IMR-90 (cell line): ENCODE measurements at regions not wholly inside any gene's neighbourhood (a gene's known extent, or its start where the extent isn't known, plus 50 kb on each side); places are given as distances from the start of the nearest gene placed in this dataset.

Experiments used
- ATAC-seq: fragments of 200-7000 bp; cut with Tn5 transposase; 2 replicates; pipeline ENCODE4 v1.9.1; 2020; ENCODE audit warnings: low read depth, mild to moderate bottlenecking, moderate library complexity
- BruUV-seq: library from RNA; stranded (reverse); fragments of 400-500 nt; replicated peaks from 2 replicates; lab custom pipeline; 2021; lab: Mats Ljungman, UMichigan
- CTCF ChIA-PET: fragments of 300-600 bp; formaldehyde crosslinking; extraction: SDS; loops from one replicate; lab custom pipeline; 2021; ENCODE audit warnings: antibody characterized with exemption; lab: Yijun Ruan, JAX
- POLR2A ChIA-PET: fragments of 300-600 bp; sonication (Branson Sonifier 250); formaldehyde crosslinking; loops from one replicate; lab custom pipeline; 2022; ENCODE audit warnings: antibody characterized with exemption; ENCODE audit not compliant: unreplicated experiment; lab: Charles Lee
- DNase-seq: peaks from one replicate; pipeline ENCODE4 v3.0.0; 2013
- H2AFZ ChIP-seq: replicated peaks from 2 replicates; pipeline ENCODE3; 2013; ENCODE audit warnings: low read length, mild to moderate bottlenecking; ENCODE audit not compliant: poor library complexity
- H2AK5ac ChIP-seq: 2 replicates; pipeline ENCODE4 v1.6.1; 2013; ENCODE audit warnings: low read depth, low read length, inconsistent platforms
- H2AK9ac ChIP-seq: replicated peaks from 2 replicates; pipeline ENCODE3; 2013; ENCODE audit warnings: mild to moderate bottlenecking, low read depth, low read length, moderate library complexity; ENCODE audit not compliant: poor library complexity
- H2BK120ac ChIP-seq: 2 replicates; pipeline ENCODE4 v1.6.1; 2013; ENCODE audit warnings: low read depth, low read length, inconsistent platforms
- H2BK15ac ChIP-seq: 3 replicates; pipeline ENCODE4 v1.6.1; 2013; ENCODE audit warnings: low read depth, low read length, inconsistent platforms
- H2BK20ac ChIP-seq: 2 replicates; pipeline ENCODE4 v1.6.1; 2013; ENCODE audit warnings: low read depth, mild to moderate bottlenecking, inconsistent platforms, low read length, moderate library complexity
- H2BK5ac ChIP-seq: 2 replicates; pipeline ENCODE4 v1.6.1; 2013; ENCODE audit warnings: mild to moderate bottlenecking, low read depth, low read length, inconsistent platforms; ENCODE audit not compliant: poor library complexity, severe bottlenecking
- H3K14ac ChIP-seq: replicated peaks from 2 replicates; pipeline ENCODE4 v1.6.1; 2013; ENCODE audit warnings: low read depth, low read length, inconsistent platforms
- H3K18ac ChIP-seq: 2 replicates; pipeline ENCODE4 v1.6.1; 2013; ENCODE audit warnings: low read depth, low read length, control low read depth
- H3K23ac ChIP-seq: 2 replicates; pipeline ENCODE4 v1.6.1; 2013; ENCODE audit warnings: low read depth, low read length, inconsistent platforms
- H3K27ac ChIP-seq: 2 replicates; pipeline ENCODE4 v1.5.1; 2013; ENCODE audit warnings: mild to moderate bottlenecking, control low read depth, low read length; ENCODE audit not compliant: insufficient read depth
- H3K27me3 ChIP-seq: 2 replicates; pipeline ENCODE4 v1.6.1; 2013; ENCODE audit warnings: low read length; ENCODE audit not compliant: control insufficient read depth, insufficient read depth
- H3K36me3 ChIP-seq: 2 replicates; pipeline ENCODE4 v1.6.1; 2013; ENCODE audit warnings: low read length, mixed read lengths; ENCODE audit not compliant: control insufficient read depth, insufficient read depth
- H3K4ac ChIP-seq: 2 replicates; pipeline ENCODE4 v1.6.1; 2013; ENCODE audit warnings: low read depth, low read length, inconsistent platforms
- H3K4me1 ChIP-seq: 2 replicates; pipeline ENCODE4 v1.6.1; 2013; ENCODE audit warnings: low read length, mixed read lengths; ENCODE audit not compliant: control insufficient read depth, insufficient read depth
- H3K4me2 ChIP-seq: 2 replicates; pipeline ENCODE4 v1.6.1; 2013; ENCODE audit warnings: low read depth, mild to moderate bottlenecking, control low read depth, low read length, moderate library complexity
- H3K4me3 ChIP-seq: 2 replicates; pipeline ENCODE4 v1.5.1; 2013; ENCODE audit warnings: low read depth, mild to moderate bottlenecking, control low read depth, low read length, moderate library complexity; ENCODE audit not compliant: insufficient read depth
- H3K56ac ChIP-seq: 2 replicates; pipeline ENCODE4 v1.6.1; 2013; ENCODE audit warnings: low read length, inconsistent platforms; ENCODE audit not compliant: insufficient read depth; ENCODE audit errors: extremely low read depth
- H3K79me1 ChIP-seq, 2 experiments: 2 replicates each; pipeline ENCODE4 v1.6.1; 2013; ENCODE audit warnings: low read length in 2 of 2, inconsistent platforms in 1 of 2, low read depth in 1 of 2
- H3K9ac ChIP-seq: 2 replicates; pipeline ENCODE4 v1.6.1; 2013; ENCODE audit warnings: low read depth, low read length, control low read depth
- H3K9me1 ChIP-seq: 2 replicates; pipeline ENCODE4 v1.6.1; 2013; ENCODE audit warnings: low read length, inconsistent platforms; ENCODE audit not compliant: insufficient read depth
- H3K9me3 ChIP-seq: 2 replicates; pipeline ENCODE4 v1.6.1; 2013; ENCODE audit warnings: low read length; ENCODE audit not compliant: control insufficient read depth, insufficient read depth
- H4K20me1 ChIP-seq: 2 replicates; pipeline ENCODE4 v1.6.1; 2013; ENCODE audit warnings: low read length, inconsistent platforms; ENCODE audit not compliant: insufficient read depth
- H4K5ac ChIP-seq: 2 replicates; pipeline ENCODE4 v1.6.1; 2013; ENCODE audit warnings: mild to moderate bottlenecking, low read depth, low read length, control low read depth
- H4K8ac ChIP-seq, 2 experiments: 2 replicates each; pipeline ENCODE4 v1.6.1; 2013; ENCODE audit warnings: low read depth in 2 of 2, low read length in 2 of 2, control low read depth in 1 of 2, inconsistent platforms in 1 of 2
- H4K91ac ChIP-seq: 2 replicates; pipeline ENCODE4 v1.6.1; 2013; ENCODE audit warnings: low read depth, low read length, inconsistent platforms; ENCODE audit not compliant: insufficient read depth
- CEBPB ChIP-seq: IDR thresholded peaks from 2 replicates; pipeline ENCODE4 v1.6.1; 2012; ENCODE audit warnings: low read depth, low read length, improper control_type of control experiment
- FOS ChIP-seq: fragments of 150-350 bp; IDR thresholded peaks from 2 replicates; pipeline ENCODE4 v1.6.1; 2016; ENCODE audit warnings: low read depth, low read length
- MAFK ChIP-seq: IDR thresholded peaks from 2 replicates; pipeline ENCODE4 v1.6.1; 2012; ENCODE audit warnings: low read depth, low read length, improper control_type of control experiment
- MAZ ChIP-seq: IDR thresholded peaks from 2 replicates; pipeline ENCODE4 v1.6.1; 2012; ENCODE audit warnings: low read depth, mild to moderate bottlenecking, low read length, improper control_type of control experiment, moderate library complexity, borderline replicate concordance
- MXI1 ChIP-seq: IDR thresholded peaks from 2 replicates; pipeline ENCODE4 v1.6.1; 2012; ENCODE audit warnings: low read depth, mild to moderate bottlenecking, low read length, moderate library complexity, borderline replicate concordance
- NFE2L2 ChIP-seq: fragments of 150-350 bp; IDR thresholded peaks from 2 replicates; pipeline ENCODE4 v1.6.1; 2016; ENCODE audit warnings: low read depth, mild to moderate bottlenecking, low read length
- POLR2A ChIP-seq: IDR thresholded peaks from 2 replicates; pipeline ENCODE4 v1.6.1; 2012; ENCODE audit warnings: mild to moderate bottlenecking, low read depth, low read length
- RAD21 ChIP-seq: IDR thresholded peaks from 2 replicates; pipeline ENCODE4 v1.6.1; 2012; ENCODE audit warnings: low read length, improper control_type of control experiment
- RCOR1 ChIP-seq: IDR thresholded peaks from 2 replicates; pipeline ENCODE4 v1.6.1; 2012; ENCODE audit warnings: mild to moderate bottlenecking, low read length, improper control_type of control experiment; ENCODE audit not compliant: insufficient replicate concordance
- SMC3 ChIP-seq: fragments of 150-350 bp; IDR thresholded peaks from 2 replicates; pipeline ENCODE4 v1.6.1; 2016; ENCODE audit warnings: low read depth, mild to moderate bottlenecking, antibody characterized with exemption, low read length, moderate library complexity
- WGBS, 2 experiments: methylation state at CpG; one replicate each; pipeline versions ENCODE4 v1.1.5 to v1.1.7; 2013; ENCODE audit warnings: missing lambda C conversion rate in 2 of 2; ENCODE audit not compliant: insufficient read length in 1 of 2; ENCODE audit errors: extremely low coverage in 2 of 2; 5-methylcytosine and 5-hydroxymethylcytosine counted together
- dilution Hi-C: fragments of 300-500 bp; cut with HindIII; formaldehyde crosslinking; loops from one replicate; pipeline ENCODE4 v1.14.3; 2018; ENCODE audit warnings: low sequenced_read_pairs; ENCODE audit not compliant: unreplicated experiment
- in situ Hi-C: fragments of 300-500 bp; cut with MboI; formaldehyde crosslinking; loops from 3 replicates; pipeline ENCODE4 v1.14.3; 2019; ENCODE audit warnings: low sequenced_read_pairs, inconsistent platforms, mixed read lengths
- intact Hi-C: fragments of 100-400 bp; cut with micrococcal nuclease; formaldehyde crosslinking; loops from 2 replicates; pipeline ENCODE4 v1.10.0; 2022
- TF ChIP-seq, protein P1 (sequence below): conservative IDR thresholded peaks from 2 replicates; pipeline ENCODE4 v1.5.1; 2012; ENCODE audit warnings: mild to moderate bottlenecking, low read depth, low read length, improper control_type of control experiment
- TF ChIP-seq, protein P2 (sequence below): fragments of 150-350 bp; IDR thresholded peaks from 2 replicates; pipeline ENCODE4 v1.6.1; 2017; ENCODE audit warnings: mild to moderate bottlenecking, antibody characterized with exemption, low read length, low read depth
- TF ChIP-seq, protein P3 (sequence below): fragments of 150-350 bp; IDR thresholded peaks from 2 replicates; pipeline ENCODE4 v1.6.1; 2016; ENCODE audit warnings: low read depth, mild to moderate bottlenecking, low read length, moderate library complexity, borderline replicate concordance

DNA sequence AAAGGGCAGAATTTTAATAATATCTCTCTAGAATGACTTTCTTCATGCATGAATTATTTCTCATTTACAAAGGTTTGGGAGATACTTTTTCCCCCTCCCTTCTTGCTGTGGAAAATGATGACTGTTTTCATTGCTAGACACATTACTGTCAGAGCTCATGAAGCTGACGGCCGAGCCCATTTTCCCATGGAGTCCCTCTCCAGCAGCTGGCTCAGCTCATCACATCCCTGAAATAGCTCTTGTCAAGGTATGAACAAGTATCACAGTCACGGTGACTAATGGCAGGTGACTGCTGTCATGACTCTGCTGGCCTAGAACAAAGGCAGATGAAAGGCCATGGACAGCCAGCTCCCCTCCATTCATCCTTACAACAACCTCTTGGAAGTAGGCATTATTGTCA, 208.1 kb downstream of the ABCC12 start:
- dilution Hi-C loops = no loop called here
- POLR2A ChIA-PET = no interaction called here

More for the DNA sequence above, 208.1 kb downstream of the ABCC12 start:
- H4K8ac ChIP-seq = no peak overlapping the region
- CTCF ChIA-PET = interaction anchor here (0.6 kb wide), 1 partner anchor 9 kb away, joined by 3 read pairs; no protein-coding TSS in a partner anchor
- no peak overlapping the region for H3K14ac ChIP-seq
- no peak overlapping the region for H2BK120ac ChIP-seq
- H2BK15ac ChIP-seq = no peak overlapping the region
- no peak overlapping the region for H3K56ac ChIP-seq
- DNase-seq (no peak), ATAC-seq (no peak)
- no peak overlapping the region for H2AK5ac ChIP-seq
- H3K4me1 ChIP-seq = no peaks in the 10 kb centered on the region
- no peak overlapping the region for H2BK20ac ChIP-seq
- no peak overlapping the region for H3K23ac ChIP-seq
- H3K36me3 ChIP-seq = no peaks in the 10 kb centered on the region
- no TSS peak for BruUV-seq
- intact Hi-C loops = no loop called here
- in situ Hi-C loops = no loop called here
- TF ChIP-seq, protein P1, sequence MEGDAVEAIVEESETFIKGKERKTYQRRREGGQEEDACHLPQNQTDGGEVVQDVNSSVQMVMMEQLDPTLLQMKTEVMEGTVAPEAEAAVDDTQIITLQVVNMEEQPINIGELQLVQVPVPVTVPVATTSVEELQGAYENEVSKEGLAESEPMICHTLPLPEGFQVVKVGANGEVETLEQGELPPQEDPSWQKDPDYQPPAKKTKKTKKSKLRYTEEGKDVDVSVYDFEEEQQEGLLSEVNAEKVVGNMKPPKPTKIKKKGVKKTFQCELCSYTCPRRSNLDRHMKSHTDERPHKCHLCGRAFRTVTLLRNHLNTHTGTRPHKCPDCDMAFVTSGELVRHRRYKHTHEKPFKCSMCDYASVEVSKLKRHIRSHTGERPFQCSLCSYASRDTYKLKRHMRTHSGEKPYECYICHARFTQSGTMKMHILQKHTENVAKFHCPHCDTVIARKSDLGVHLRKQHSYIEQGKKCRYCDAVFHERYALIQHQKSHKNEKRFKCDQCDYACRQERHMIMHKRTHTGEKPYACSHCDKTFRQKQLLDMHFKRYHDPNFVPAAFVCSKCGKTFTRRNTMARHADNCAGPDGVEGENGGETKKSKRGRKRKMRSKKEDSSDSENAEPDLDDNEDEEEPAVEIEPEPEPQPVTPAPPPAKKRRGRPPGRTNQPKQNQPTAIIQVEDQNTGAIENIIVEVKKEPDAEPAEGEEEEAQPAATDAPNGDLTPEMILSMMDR = no peak
- no peak for TF ChIP-seq MXI1
- TF ChIP-seq, protein P2, sequence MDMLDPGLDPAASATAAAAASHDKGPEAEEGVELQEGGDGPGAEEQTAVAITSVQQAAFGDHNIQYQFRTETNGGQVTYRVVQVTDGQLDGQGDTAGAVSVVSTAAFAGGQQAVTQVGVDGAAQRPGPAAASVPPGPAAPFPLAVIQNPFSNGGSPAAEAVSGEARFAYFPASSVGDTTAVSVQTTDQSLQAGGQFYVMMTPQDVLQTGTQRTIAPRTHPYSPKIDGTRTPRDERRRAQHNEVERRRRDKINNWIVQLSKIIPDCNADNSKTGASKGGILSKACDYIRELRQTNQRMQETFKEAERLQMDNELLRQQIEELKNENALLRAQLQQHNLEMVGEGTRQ = no peak
- no peak for TF ChIP-seq RCOR1
- TF ChIP-seq POLR2A = no peak
- TF ChIP-seq NFE2L2 = no peak
- no peak for TF ChIP-seq MAZ
- TF ChIP-seq RAD21 = no peak
- TF ChIP-seq MAFK = no peak
- no peak for TF ChIP-seq CEBPB
- no peak for TF ChIP-seq FOS
- TF ChIP-seq SMC3 = no peak
- TF ChIP-seq, protein P3, sequence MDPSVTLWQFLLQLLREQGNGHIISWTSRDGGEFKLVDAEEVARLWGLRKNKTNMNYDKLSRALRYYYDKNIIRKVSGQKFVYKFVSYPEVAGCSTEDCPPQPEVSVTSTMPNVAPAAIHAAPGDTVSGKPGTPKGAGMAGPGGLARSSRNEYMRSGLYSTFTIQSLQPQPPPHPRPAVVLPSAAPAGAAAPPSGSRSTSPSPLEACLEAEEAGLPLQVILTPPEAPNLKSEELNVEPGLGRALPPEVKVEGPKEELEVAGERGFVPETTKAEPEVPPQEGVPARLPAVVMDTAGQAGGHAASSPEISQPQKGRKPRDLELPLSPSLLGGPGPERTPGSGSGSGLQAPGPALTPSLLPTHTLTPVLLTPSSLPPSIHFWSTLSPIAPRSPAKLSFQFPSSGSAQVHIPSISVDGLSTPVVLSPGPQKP = no peak
- H3K9me1 ChIP-seq = no peaks in the 10 kb centered on the region
- H3K4me2 ChIP-seq = no peak overlapping the region
- H3K4me3 ChIP-seq = no peak overlapping the region
- H3K27me3 ChIP-seq = peaks cover 7% of the 10 kb centered on the region
- no peak overlapping the region for H2AK9ac ChIP-seq
- H4K5ac ChIP-seq = no peak overlapping the region
- WGBS, 2 experiments = no CpG with 5 or more reads among the region's 3 CpGs
- no peaks in the 10 kb centered on the region for H3K79me1 ChIP-seq
- no peak overlapping the region for H2AFZ ChIP-seq
- no peak overlapping the region for H4K91ac ChIP-seq
- H4K20me1 ChIP-seq = no peaks in the 10 kb centered on the region
- H3K9me3 ChIP-seq = no peaks in the 10 kb centered on the region
- no peak overlapping the region for H3K4ac ChIP-seq
- H3K27ac ChIP-seq = no peak overlapping the region
- H3K9ac ChIP-seq = no peak overlapping the region
- no peak overlapping the region for H2BK5ac ChIP-seq
- no peak overlapping the region for H3K18ac ChIP-seq
